GM18505 (cell line): ENCODE measurements at regions not wholly inside any gene's neighbourhood (a gene's known extent, or its start where the extent isn't known, plus 50 kb on each side); places are given as distances from the start of the nearest gene placed in this dataset.

Experiments used
- ATAC-seq: cut with Tn5 transposase; IDR thresholded peaks from one replicate; pipeline ENCODE4 v1.9.1; 2021; ENCODE audit not compliant: unreplicated experiment
- POLR2A ChIP-seq: IDR thresholded peaks from 4 replicates; pipeline ENCODE4 v1.6.1; 2011; ENCODE audit warnings: borderline replicate concordance; ENCODE audit not compliant: insufficient read depth, insufficient read length; ENCODE audit errors: extremely low read depth

DNA sequence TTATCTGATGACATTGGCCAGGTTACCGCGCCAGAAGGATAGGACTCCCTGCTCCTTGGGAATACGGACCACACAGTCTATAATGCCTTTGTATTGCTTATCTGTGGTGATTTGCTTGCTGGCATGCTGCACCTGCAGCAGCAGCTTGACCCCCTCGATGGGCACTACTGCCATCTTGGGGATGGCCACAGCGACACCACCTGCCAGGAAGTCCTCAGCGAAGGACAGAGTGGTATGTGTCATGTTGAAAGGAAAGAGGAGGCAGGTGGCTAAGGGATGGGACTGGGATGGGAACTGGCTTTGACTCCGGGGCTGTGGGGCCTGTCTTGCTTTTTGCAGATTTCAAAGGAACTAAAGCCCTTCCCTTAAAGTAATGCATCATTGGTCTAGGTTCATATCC lies 50.3 kb upstream of the ACO1 start:
- no peak for TF ChIP-seq POLR2A
- ATAC-seq, result no peak
